ENCODE measurements at regions not wholly inside any gene's neighbourhood (a gene's known extent, or its start where the extent isn't known, plus 50 kb on each side); places are given as distances from the start of the nearest gene placed in this dataset.
"Not testable (repeated sequence)": the region's sequence is repeated elsewhere in the genome, so short reads cannot be mapped to it uniquely, and the experiment has no call there.

GRCh38 chr2:13252615-13253014 is 535.9 kb downstream of the TRIB2 start:
- no peak for DNase-seq

- no peak for DNase-seq
Observed at GRCh38 chr2:13255485-13255884, 538.7 kb downstream of the TRIB2 start.

GRCh38 chr2:13260402-13260801 is 543.7 kb downstream of the TRIB2 start:
- no peak for DNase-seq

- no peak for DNase-seq
Observed at GRCh38 chr2:13266166-13266565, 549.4 kb downstream of the TRIB2 start.

- DNase-seq: no peak
Observed at GRCh38 chr2:13284688-13285087, 568.0 kb downstream of the TRIB2 start.

GRCh38 chr2:13289310-13289709 is 572.6 kb downstream of the TRIB2 start:
- DNase-seq: no peak

GRCh38 chr2:13308478-13308805 is 591.7 kb downstream of the TRIB2 start:
- peak; percentile 24 for DNase-seq

GRCh38 chr2:13308989-13309388 is 592.3 kb downstream of the TRIB2 start:
- no peak for DNase-seq

GRCh38 chr2:13332060-13332459 is 615.3 kb downstream of the TRIB2 start:
- no peak for DNase-seq

- DNase-seq: not testable (repeated sequence)
Observed at GRCh38 chr2:13334071-13334470, 617.3 kb downstream of the TRIB2 start.

- DNase-seq: no peak
Observed at GRCh38 chr2:13334545-13334944, 617.8 kb downstream of the TRIB2 start.

GRCh38 chr2:13335862-13336535 is 619.3 kb downstream of the TRIB2 start:
- DNase-seq: no peak

- no peak for DNase-seq
Observed at GRCh38 chr2:13351068-13351467, 634.3 kb downstream of the TRIB2 start.

GRCh38 chr2:13353083-13353482 is 636.3 kb downstream of the TRIB2 start:
- no peak for DNase-seq

GRCh38 chr2:13354031-13354430 is 637.3 kb downstream of the TRIB2 start:
- DNase-seq: no peak

- DNase-seq: not testable (repeated sequence)
Observed at GRCh38 chr2:13381928-13382327, 665.2 kb downstream of the TRIB2 start.

- not testable (repeated sequence) for DNase-seq
Observed at GRCh38 chr2:13389172-13389571, 672.4 kb downstream of the TRIB2 start.

GRCh38 chr2:13390676-13391075 is 673.9 kb downstream of the TRIB2 start:
- DNase-seq: no peak

- DNase-seq: no peak
Observed at GRCh38 chr2:13401312-13401711, 684.6 kb downstream of the TRIB2 start.

- no peak for DNase-seq
Observed at GRCh38 chr2:13413989-13414388, 697.3 kb downstream of the TRIB2 start.

GRCh38 chr2:13414897-13415296 is 698.2 kb downstream of the TRIB2 start:
- no peak for DNase-seq

GRCh38 chr2:13433954-13434353 is 717.2 kb downstream of the TRIB2 start:
- no peak for DNase-seq

GRCh38 chr2:13443554-13444261 is 727.0 kb downstream of the TRIB2 start:
- not testable (repeated sequence) for DNase-seq

GRCh38 chr2:13462464-13462863 is 745.7 kb downstream of the TRIB2 start:
- no peak for DNase-seq

- no peak for DNase-seq
Observed at GRCh38 chr2:13466076-13466475, 749.3 kb downstream of the TRIB2 start.

All from NCI-H146 (cell line).